DMS153 (cell line): ENCODE measurements at regions not wholly inside any gene's neighbourhood (a gene's known extent, or its start where the extent isn't known, plus 50 kb on each side); places are given as distances from the start of the nearest gene placed in this dataset.
A peak's percentile ranks its signal among the peaks of the same experiment; 100 is the strongest.

Experiments
- DNase-seq: peaks from one replicate; lab custom pipeline; 2025; lab: John Stamatoyannopoulos, UW

- peak; percentile 12 for DNase-seq
Observed at GRCh38 chr15:47824147-47824546, 106.8 kb downstream of the SEMA6D start.

DNA sequence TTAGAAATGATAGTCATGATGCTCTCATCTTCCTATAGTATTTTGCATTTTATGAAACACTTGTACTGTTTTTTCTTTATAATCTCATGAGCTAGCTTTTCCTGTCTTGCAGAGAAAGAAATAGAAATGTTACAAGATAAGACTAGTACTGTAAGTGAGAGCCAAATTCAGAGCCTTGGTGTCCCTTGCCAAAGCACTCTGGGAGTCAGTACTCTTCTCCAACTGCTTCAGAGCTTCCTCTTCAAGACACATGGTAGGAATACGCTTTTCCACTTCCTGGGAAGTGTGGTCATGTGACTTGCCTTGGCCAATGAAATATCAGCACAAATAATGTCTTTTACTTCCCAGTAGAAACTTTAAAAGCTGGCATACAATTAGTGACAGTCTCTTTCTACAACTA, 112.4 kb downstream of the SEMA6D start:
- DNase-seq = no peak

DNA sequence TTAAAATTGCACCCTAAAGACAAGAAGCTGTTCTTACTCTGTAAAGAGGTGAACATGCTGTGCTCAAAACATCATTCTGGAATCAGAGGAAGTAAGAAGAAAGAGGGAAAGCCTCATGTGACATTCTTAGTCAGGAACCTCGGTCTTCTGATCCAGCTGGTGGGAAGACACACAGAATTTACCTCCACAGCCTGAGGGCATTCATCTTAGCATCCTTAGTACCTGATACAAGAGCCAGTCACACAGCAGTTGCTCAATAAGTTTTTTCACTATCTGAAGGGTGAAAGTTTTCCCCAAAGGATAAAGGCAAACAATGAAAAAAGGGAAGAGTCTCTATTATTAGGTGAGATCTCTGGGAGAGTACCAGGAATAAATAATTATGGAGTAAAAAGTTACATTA, 116.8 kb downstream of the SEMA6D start:
- no peak for DNase-seq

DNA sequence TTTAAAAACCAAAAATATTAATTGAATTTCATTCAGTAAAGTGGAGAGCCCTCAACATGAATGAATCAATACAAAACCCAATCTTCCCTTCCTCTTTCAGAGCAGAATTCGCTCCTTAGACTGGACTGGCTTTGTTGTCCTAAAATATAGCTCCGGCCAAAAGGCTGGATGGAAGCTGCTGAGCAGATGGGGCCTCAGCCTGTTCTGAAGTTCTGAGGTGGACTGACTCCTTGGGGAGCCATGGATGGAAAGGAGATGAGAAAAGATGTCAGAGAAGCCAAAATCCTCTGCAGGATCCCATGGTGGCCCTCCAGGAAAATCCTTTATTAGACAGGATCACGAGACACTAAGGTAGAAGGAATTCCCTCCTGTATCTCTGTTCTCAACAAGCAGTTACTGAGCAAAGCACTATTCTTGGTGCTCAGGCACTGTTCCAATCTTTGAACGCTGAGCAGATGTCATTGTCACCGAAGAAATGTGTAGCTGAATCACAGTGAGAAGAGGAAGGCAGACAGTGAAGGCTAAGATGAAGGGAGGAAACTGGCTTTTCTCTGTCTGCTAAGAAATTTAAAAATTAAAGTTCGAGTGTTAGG, 122.0 kb downstream of the SEMA6D start:
- DNase-seq = no peak

GRCh38 chr15:47843124-47843663, 125.9 kb downstream of the SEMA6D start:
- DNase-seq = no peak

- no peak for DNase-seq
Observed at GRCh38 chr15:47844437-47844836, 127.1 kb downstream of the SEMA6D start.

DNA sequence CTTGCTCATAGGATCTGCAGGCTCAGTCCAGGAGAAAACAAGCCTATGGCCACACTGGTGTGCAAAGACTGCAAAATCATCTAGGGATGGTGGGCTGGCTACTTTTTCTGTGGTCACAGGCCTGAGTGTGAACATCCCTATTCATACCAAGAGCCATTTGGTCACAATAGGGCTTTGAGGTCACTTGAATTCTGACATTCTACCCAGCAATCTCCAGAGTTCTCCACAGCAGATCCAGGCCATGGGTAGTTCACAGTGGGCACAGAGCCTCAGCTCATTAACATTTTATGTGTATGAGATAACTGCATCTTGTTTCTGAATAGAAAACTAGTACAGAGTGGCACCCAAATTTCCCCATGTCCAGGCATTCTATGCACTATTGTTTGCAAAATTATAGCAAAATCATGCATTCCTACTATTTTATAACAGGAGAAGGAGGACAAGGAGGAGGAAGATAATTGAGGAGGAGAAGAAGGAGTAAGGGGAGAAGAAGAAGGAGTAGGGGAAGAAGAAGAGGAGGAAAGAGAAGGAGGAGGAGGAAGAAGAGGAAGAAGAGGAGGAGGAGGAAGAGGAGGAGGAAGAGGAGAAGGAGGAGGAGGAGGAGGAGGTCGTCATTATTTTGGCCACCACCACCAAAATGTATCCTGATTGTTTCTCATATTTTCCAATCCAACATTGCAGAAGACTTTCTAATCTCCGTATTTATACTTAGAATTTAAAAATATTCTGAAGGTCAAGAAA, 129.0 kb downstream of the SEMA6D start:
- no peak for DNase-seq

GRCh38 chr15:47846876-47847275, 129.6 kb downstream of the SEMA6D start:
- DNase-seq = no peak

GRCh38 chr15:47856071-47856470, 138.8 kb downstream of the SEMA6D start:
- DNase-seq = no peak

DNA sequence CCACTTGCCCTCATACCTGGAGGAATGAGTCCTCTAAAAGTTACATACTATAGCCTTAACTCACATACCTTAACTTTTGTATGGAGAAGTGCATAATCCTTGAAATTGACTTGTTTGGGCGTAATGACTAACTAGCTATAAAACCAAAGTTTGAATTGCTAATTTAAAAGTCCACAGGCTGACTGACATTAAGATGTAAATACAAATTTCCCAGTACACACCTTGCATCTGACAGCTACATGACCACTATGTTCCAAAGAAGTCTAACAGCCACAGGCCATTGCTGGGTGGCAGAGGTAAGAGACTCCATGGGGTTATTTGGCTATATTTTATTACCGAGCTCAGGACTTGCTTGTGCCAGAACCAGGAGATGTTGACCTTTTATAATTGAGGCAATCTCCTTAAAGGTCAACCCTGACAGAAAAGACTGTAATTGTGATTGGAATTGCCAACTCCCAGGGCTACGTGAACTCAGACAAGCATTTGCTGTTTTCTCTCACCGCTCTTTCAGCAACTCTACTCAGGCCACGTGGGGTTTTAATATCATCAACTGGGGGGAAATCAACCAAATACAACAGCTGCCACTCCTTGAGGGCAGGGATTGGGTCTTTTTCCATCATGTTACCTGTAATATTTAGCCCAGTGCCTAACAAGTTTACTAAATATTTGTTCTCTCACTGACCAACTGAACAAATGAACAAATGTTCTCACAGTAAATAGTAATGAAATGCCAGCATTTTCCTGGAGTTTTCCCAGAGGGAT, 139.9 kb downstream of the SEMA6D start:
- DNase-seq = no peak

DNA sequence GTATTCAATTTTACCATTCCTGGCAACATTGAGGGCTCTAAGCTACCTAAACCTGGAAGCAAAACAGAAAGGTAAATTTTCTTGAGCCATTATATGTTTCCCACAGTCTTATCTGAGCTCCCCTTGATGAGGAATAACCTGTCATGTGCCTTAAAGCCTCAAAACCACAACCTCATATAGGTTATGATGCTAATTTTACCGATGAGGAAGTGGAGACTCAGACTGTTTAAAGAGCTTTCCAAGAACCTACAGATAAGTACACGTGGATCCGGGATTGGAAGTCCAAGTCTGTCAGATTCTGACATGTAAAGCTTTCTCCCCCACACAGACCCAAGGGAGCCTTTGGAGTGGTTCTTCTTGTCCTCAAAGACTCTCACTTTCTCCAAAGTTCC, 140.5 kb downstream of the SEMA6D start:
- no peak for DNase-seq

DNA sequence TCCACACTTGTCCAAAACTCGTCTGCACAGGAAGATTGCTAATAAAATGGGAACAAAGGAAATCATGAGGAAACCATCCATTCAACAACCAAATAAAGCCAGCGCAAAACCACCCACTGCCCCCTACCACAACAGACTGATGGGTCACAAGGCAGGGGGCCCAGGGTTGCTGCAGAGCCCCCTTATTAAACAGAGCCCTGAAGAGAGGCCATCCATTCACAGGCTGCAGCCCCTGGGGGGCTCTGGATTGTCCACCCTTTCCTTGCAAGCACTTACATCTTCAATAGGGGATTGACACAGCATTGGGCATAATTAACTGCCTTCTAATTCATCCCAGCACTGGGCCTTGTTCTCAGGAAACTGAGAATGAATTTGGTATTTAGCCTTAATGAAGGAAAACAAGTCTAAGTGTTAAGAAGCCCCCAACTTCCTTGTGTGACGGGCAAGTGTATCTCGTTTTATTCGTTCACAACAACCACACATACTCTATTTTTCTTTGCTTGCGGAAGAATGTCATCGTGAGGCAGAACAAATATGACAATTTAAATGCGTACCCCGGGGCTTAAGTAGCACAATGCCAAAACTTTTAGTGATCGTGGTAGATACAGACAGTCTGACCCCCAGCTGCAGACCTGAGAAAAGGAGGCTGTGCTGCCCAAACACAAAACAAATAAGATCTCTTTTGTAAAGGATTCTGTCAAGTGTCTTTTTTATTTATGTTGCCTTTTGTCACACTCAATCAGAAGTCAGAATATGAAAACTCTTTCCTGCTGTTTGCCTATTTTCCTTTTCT, 144.0 kb downstream of the SEMA6D start:
- no peak for DNase-seq

GRCh38 chr15:47862402-47862801, 145.1 kb downstream of the SEMA6D start:
- no peak for DNase-seq

DNA sequence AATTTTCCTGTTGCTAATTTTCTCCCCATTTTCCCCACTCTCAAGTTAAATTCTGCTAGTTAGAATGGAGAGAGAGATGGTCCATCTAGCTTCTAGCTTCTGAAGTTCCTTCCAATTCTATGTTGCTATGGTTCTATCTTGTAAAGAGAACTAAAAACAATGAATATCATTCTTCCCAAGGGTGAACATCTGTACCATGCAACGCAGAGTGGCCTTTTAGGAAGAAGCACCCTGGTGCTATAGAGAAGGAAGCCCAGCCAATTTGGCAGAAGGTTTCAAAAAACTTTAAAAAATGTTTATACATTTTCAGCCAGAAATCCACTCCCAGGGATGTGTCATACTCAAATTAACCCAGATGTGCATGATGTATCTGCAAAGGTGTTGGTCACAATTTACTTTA, 149.1 kb downstream of the SEMA6D start:
- DNase-seq = no peak

- DNase-seq = no peak
Observed at GRCh38 chr15:47870300-47870955, 153.1 kb downstream of the SEMA6D start.

DNA sequence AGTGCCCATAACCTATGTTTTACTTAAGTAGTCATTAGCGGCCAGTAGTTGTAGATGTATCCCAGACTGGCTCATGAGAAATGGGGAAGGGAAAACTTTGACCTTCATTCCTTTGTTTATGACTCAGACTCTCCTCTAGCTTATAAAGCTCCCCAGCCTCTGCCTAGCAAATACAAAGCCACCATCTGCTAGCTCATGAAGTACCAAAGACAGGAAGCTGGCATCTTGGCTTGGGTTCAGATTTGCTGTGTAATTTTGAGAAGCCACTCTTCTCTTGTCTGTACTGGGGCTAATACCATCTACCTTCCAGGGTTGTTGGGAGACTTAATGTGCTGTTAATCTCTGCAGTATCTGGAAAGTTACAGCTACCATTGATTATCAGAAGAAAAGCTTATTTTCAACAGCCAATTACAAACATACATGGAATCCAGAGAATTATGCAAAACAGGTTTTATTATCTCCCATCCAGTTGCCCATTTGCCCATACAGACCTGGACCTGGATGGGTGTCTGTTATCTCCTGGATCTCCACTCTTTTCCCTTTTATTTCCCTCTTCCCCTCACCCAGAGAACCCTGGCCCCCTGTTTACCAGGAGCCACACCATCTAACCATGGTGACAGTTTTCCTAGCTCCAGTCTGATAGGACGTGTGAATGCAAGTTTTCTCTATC, 153.8 kb downstream of the SEMA6D start:
- DNase-seq = peak; percentile 61

GRCh38 chr15:47872208-47872607, 154.9 kb downstream of the SEMA6D start:
- no peak for DNase-seq

GRCh38 chr15:47872869-47873432, 155.6 kb downstream of the SEMA6D start:
- DNase-seq = peak; percentile 1

- DNase-seq = no peak
Observed at GRCh38 chr15:47876986-47877385, 159.7 kb downstream of the SEMA6D start.

- no peak for DNase-seq
Observed at GRCh38 chr15:47877836-47878235, 160.5 kb downstream of the SEMA6D start.

- no peak for DNase-seq
Observed at GRCh38 chr15:47885920-47886319, 168.6 kb downstream of the SEMA6D start.
